ENCODE measurements at regions not wholly inside any gene's neighbourhood (a gene's known extent, or its start where the extent isn't known, plus 50 kb on each side); places are given as distances from the start of the nearest gene placed in this dataset.
A peak's percentile ranks its signal among the peaks of the same experiment; 100 is the strongest.

GRCh38 chrX:30060718-30061117 lies 154.6 kb upstream of the MAGEB2 start:
- no peaks in the 10 kb centered on the region for H3K4me1 ChIP-seq (ENCODE audit: control insufficient read depth, extremely low read depth, insufficient read depth, low read length)
- DNase-seq (ENCODE audit: low read depth in 2 of 2): peak; percentile 6 to 11
- no peaks in the 10 kb centered on the region for H4K20me1 ChIP-seq (ENCODE audit: control insufficient read depth, extremely low read depth, insufficient read depth, low read length)
- no peaks in the 10 kb centered on the region for H3K27me3 ChIP-seq (ENCODE audit: control insufficient read depth, insufficient read depth, low read length)
- TF ChIP-seq, protein P1, sequence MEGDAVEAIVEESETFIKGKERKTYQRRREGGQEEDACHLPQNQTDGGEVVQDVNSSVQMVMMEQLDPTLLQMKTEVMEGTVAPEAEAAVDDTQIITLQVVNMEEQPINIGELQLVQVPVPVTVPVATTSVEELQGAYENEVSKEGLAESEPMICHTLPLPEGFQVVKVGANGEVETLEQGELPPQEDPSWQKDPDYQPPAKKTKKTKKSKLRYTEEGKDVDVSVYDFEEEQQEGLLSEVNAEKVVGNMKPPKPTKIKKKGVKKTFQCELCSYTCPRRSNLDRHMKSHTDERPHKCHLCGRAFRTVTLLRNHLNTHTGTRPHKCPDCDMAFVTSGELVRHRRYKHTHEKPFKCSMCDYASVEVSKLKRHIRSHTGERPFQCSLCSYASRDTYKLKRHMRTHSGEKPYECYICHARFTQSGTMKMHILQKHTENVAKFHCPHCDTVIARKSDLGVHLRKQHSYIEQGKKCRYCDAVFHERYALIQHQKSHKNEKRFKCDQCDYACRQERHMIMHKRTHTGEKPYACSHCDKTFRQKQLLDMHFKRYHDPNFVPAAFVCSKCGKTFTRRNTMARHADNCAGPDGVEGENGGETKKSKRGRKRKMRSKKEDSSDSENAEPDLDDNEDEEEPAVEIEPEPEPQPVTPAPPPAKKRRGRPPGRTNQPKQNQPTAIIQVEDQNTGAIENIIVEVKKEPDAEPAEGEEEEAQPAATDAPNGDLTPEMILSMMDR (conservative IDR thresholded peaks at IDR 0.05 in 1 of 2, IDR thresholded peaks at IDR 0.05 in 1 of 2; ENCODE audit: low read depth in 1 of 2, low read length in 2 of 2): peak; percentile 34 to 53
- no peak for TF ChIP-seq EZH2 (IDR thresholded peaks at IDR 0.05; ENCODE audit: low read length, missing control alignments)
- H3K9me3 ChIP-seq (ENCODE audit: control insufficient read depth, insufficient read depth, low read depth, low read length): no peaks in the 10 kb centered on the region
- H3K27ac ChIP-seq (ENCODE audit: insufficient read depth, low read length): no peak overlapping the region
- no peak overlapping the region for H3K4me3 ChIP-seq (replicated peaks in 1 of 4; ENCODE audit: control extremely low read depth in 1 of 4, insufficient read depth in 1 of 4, low read depth in 3 of 4, low read length in 4 of 4)
- no peak overlapping the region for H3K9ac ChIP-seq (ENCODE audit: insufficient read depth, low read length)
- no peak overlapping the region for H3K4me2 ChIP-seq (ENCODE audit: extremely low read depth, insufficient read depth, low read length)
- H3K79me2 ChIP-seq (ENCODE audit: control insufficient read depth, insufficient read depth, low read length): no peaks in the 10 kb centered on the region
- no peaks in the 10 kb centered on the region for H3K36me3 ChIP-seq (ENCODE audit: control insufficient read depth, insufficient read depth, low read length)
- H2AFZ ChIP-seq (ENCODE audit: low read length): no peak overlapping the region

- H3K27me3 ChIP-seq (ENCODE audit: control insufficient read depth, insufficient read depth, low read length): no peaks in the 10 kb centered on the region
- H4K20me1 ChIP-seq (ENCODE audit: control insufficient read depth, extremely low read depth, insufficient read depth, low read length): no peaks in the 10 kb centered on the region
- no peaks in the 10 kb centered on the region for H3K36me3 ChIP-seq (ENCODE audit: control insufficient read depth, insufficient read depth, low read length)
- TF ChIP-seq EZH2 (IDR thresholded peaks at IDR 0.05; ENCODE audit: low read length, missing control alignments): no peak
- TF ChIP-seq, protein P1 (conservative IDR thresholded peaks at IDR 0.05 in 1 of 2, IDR thresholded peaks at IDR 0.05 in 1 of 2; ENCODE audit: low read depth in 1 of 2, low read length in 2 of 2): no peak
- no peak overlapping the region for H3K9ac ChIP-seq (ENCODE audit: insufficient read depth, low read length)
- no peak overlapping the region for H3K4me2 ChIP-seq (ENCODE audit: extremely low read depth, insufficient read depth, low read length)
- H3K27ac ChIP-seq (ENCODE audit: insufficient read depth, low read length): no peak overlapping the region
- peak in 1 of 2 donors; percentile 65 for DNase-seq (ENCODE audit: low read depth in 2 of 2)
- H2AFZ ChIP-seq (ENCODE audit: low read length): no peak overlapping the region
- no peaks in the 10 kb centered on the region for H3K9me3 ChIP-seq (ENCODE audit: control insufficient read depth, insufficient read depth, low read depth, low read length)
- no peaks in the 10 kb centered on the region for H3K79me2 ChIP-seq (ENCODE audit: control insufficient read depth, insufficient read depth, low read length)
- H3K4me3 ChIP-seq (replicated peaks in 1 of 4; ENCODE audit: control extremely low read depth in 1 of 4, insufficient read depth in 1 of 4, low read depth in 3 of 4, low read length in 4 of 4): no peak overlapping the region
- H3K4me1 ChIP-seq (ENCODE audit: control insufficient read depth, extremely low read depth, insufficient read depth, low read length): no peaks in the 10 kb centered on the region
Measured at GRCh38 chrX:30065226-30065625, 150.1 kb upstream of the MAGEB2 start.

GRCh38 chrX:30067677-30068076 lies 147.7 kb upstream of the MAGEB2 start:
- Histone ChIP-seq H3K4me3 (replicated peaks in 1 of 4; ENCODE audit: control extremely low read depth in 1 of 4, insufficient read depth in 1 of 4, low read depth in 3 of 4, low read length in 4 of 4) (no peak overlapping the region), H3K9ac (ENCODE audit: insufficient read depth, low read length) (no peak overlapping the region), H3K4me2 (ENCODE audit: extremely low read depth, insufficient read depth, low read length) (no peak overlapping the region), H4K20me1 (ENCODE audit: control insufficient read depth, extremely low read depth, insufficient read depth, low read length) (no peaks in the 10 kb centered on the region), H2AFZ (ENCODE audit: low read length) (no peak overlapping the region), H3K9me3 (ENCODE audit: control insufficient read depth, insufficient read depth, low read depth, low read length) (no peaks in the 10 kb centered on the region), H3K79me2 (ENCODE audit: control insufficient read depth, insufficient read depth, low read length) (no peaks in the 10 kb centered on the region), H3K27me3 (ENCODE audit: control insufficient read depth, insufficient read depth, low read length) (no peaks in the 10 kb centered on the region), H3K27ac (ENCODE audit: insufficient read depth, low read length) (no peak overlapping the region), H3K4me1 (ENCODE audit: control insufficient read depth, extremely low read depth, insufficient read depth, low read length) (no peaks in the 10 kb centered on the region), H3K36me3 (ENCODE audit: control insufficient read depth, insufficient read depth, low read length) (no peaks in the 10 kb centered on the region)
- TF ChIP-seq EZH2 (IDR thresholded peaks at IDR 0.05; ENCODE audit: low read length, missing control alignments): no peak
- TF ChIP-seq, protein P1 (conservative IDR thresholded peaks at IDR 0.05 in 1 of 2, IDR thresholded peaks at IDR 0.05 in 1 of 2; ENCODE audit: low read depth in 1 of 2, low read length in 2 of 2): no peak
- no peak for DNase-seq (ENCODE audit: low read depth in 2 of 2)

Data from fibroblast of lung (primary cell).